Stimulated activated memory B cell treated with anti-CD40 and anti-IgM and Interleukin-4, amounts not matched to agents 10 μg/mL and 1 μg/mL and 100 μg/mL, for 72 hours (primary cell): ENCODE measurements at regions not wholly inside any gene's neighbourhood (a gene's known extent, or its start where the extent isn't known, plus 50 kb on each side); places are given as distances from the start of the nearest gene placed in this dataset.
"Not testable (repeated sequence)": the region's sequence is repeated elsewhere in the genome, so short reads cannot be mapped to it uniquely, and the experiment has no call there.

Source experiments
- ATAC-seq: fragments of 150-1000 bp; cut with Tn5 transposase; 2 replicates; pipeline ENCODE4 v1.10.0; 2021
- H3K27ac Mint-ChIP-seq: one replicate; pipeline ENCODE4 v1.8.0; 2022; ENCODE audit warnings: mild to moderate bottlenecking, mixed read lengths
- H3K27me3 Mint-ChIP-seq: one replicate; pipeline ENCODE4 v1.8.0; 2022; ENCODE audit warnings: mixed read lengths
- H3K36me3 Mint-ChIP-seq: one replicate; pipeline ENCODE4 v1.8.0; 2022; ENCODE audit warnings: mixed read lengths
- H3K4me1 Mint-ChIP-seq: one replicate; pipeline ENCODE4 v1.8.0; 2022; ENCODE audit warnings: mixed read lengths
- H3K4me3 Mint-ChIP-seq: one replicate; pipeline ENCODE4 v1.8.0; 2022; ENCODE audit warnings: mild to moderate bottlenecking, moderate library complexity, mixed read lengths
- H3K9me3 Mint-ChIP-seq: one replicate; pipeline ENCODE4 v1.8.0; 2022; ENCODE audit warnings: mixed read lengths

DNA sequence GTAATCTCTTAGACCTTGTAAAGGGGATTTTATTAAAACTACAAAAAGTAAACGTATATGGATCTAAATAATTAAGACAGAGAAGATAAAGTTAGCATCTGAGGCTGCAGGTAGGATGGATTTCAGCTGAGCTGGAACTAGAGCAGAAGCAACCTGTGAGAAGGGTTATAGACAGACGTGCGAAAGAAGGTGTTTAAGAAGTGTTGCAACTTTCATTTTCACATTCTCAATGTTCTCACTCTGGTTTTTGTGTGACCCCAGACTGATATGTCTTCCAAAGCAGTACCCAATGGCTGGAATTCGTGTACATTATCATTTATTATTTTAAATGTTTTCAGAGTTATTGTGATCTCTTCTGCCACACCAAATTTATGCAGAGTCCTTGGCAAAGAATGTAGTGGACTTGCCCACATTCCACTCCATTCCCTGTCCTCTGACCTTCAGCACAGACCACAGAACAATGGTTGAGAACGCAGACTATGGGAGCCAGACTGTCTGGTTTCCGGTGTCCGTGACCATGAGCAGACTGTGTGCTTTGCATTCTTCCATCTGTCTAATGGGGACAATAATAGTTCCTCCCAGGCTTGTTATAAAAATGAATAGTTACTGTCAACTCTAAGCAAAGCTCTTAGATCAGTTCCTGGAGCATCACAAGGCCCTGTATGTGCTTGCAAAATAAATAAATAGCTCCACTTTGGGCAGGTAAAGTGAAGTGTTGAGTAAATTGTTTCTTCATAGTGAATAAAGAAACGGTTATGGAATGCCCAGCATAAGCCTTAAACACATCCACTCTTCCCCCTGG, 140.6 kb upstream of the SAMSN1 start:
- Mint-ChIP-seq H3K9me3 (peaks cover 9% of the 10 kb centered on the region), H3K27me3 (no peaks in the 10 kb centered on the region), H3K36me3 (peaks cover 22% of the 10 kb centered on the region), H3K4me3 (peak overlapping the region; percentile 16), H3K4me1 (peaks cover 86% of the 10 kb centered on the region), H3K27ac (peak overlapping the region; percentile 98)
- ATAC-seq: peak; percentile 79

DNA sequence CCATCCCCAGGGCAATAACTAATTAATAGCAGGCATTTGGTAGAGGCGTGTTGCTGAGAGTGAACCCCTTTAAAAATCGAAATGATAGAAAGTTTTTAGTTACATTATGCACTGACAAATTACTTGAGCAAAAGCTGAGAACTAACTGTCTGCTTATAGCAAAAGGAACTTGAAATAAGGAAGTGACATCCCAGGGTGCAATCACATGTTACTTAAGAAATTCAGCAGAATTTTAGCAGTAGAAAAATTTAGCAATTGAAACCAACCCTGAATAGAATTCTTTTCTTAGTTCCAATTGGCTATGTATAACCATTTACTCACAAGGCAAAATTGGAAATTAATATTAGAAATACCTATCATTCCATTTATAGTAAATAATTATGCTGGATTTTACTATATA, 139.5 kb upstream of the SAMSN1 start:
- peak overlapping the region; percentile 17 for H3K4me3 Mint-ChIP-seq
- H3K9me3 Mint-ChIP-seq: peaks cover 6% of the 10 kb centered on the region
- no peaks in the 10 kb centered on the region for H3K27me3 Mint-ChIP-seq
- H3K27ac Mint-ChIP-seq: peak overlapping the region; percentile 98
- peaks cover 84% of the 10 kb centered on the region for H3K4me1 Mint-ChIP-seq
- ATAC-seq: peak; percentile 37
- peaks cover 22% of the 10 kb centered on the region for H3K36me3 Mint-ChIP-seq

- Mint-ChIP-seq H3K36me3 (peaks cover 19% of the 10 kb centered on the region), H3K9me3 (peaks cover 6% of the 10 kb centered on the region), H3K27me3 (no peaks in the 10 kb centered on the region), H3K4me1 (peaks cover 81% of the 10 kb centered on the region), H3K4me3 (peak overlapping the region; percentile 32), H3K27ac (peak overlapping the region; percentile 98)
- ATAC-seq: peak; percentile 46
Measured at GRCh38 chr21:14684071-14684470, 138.0 kb upstream of the SAMSN1 start.

DNA sequence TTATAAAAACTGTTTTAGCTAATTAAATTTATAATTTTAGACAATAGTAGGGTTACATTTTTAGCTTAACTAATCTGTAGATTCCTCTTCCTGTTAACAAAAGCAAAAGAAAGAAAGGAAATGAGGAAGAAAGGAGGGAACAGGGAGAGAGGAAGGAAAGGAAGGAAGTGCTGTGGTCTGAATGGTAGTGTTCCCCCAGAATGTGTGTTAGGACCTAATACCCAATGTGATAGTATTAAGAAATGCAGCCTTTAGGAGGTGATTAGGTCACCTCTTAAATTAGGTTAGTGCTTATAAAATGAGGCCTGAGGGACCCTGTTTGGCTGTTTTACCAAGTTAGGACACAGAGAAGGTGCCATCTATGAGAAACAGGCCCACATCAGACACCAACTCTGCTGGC, 136.9 kb upstream of the SAMSN1 start:
- H3K9me3 Mint-ChIP-seq: peaks cover 10% of the 10 kb centered on the region
- peak overlapping the region; percentile 98 for H3K27ac Mint-ChIP-seq
- peaks cover 77% of the 10 kb centered on the region for H3K4me1 Mint-ChIP-seq
- H3K36me3 Mint-ChIP-seq: peaks cover 20% of the 10 kb centered on the region
- ATAC-seq: no peak
- H3K27me3 Mint-ChIP-seq: no peaks in the 10 kb centered on the region
- peak overlapping the region; percentile 44 for H3K4me3 Mint-ChIP-seq

GRCh38 chr21:14678973-14679574, 133.0 kb upstream of the SAMSN1 start:
- H3K27me3 Mint-ChIP-seq: no peaks in the 10 kb centered on the region
- H3K9me3 Mint-ChIP-seq: peaks cover 14% of the 10 kb centered on the region
- H3K27ac Mint-ChIP-seq: peak overlapping the region; percentile 96
- no peak for ATAC-seq
- H3K36me3 Mint-ChIP-seq: peaks cover 27% of the 10 kb centered on the region
- no peak overlapping the region for H3K4me3 Mint-ChIP-seq
- H3K4me1 Mint-ChIP-seq: peaks cover 66% of the 10 kb centered on the region

DNA sequence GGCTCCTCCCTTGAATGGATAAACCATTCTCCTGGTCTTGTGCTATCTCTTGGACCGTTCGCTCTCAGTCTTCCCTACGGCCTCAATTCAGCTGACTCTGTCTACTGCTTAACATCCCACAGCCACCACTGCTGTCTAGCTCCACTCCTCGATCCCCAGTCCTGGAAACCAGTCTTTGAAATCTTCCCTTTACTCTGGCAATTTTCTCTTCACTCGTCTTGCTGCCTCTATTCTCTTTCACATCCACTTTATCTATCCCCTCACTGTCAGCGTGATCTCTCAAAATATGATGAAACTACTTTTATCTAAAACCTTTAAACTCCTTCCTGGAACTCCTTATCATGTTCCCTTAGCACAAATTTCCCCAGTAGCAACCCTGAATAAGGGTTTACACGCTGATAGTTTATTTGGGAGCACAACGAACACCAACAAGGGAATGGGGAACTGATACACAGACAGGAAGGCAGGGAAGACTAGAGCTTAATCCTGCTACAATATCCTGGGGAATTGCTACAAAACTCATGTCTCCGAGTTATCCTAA, 131.6 kb upstream of the SAMSN1 start:
- no peak for ATAC-seq
- peaks cover 63% of the 10 kb centered on the region for H3K4me1 Mint-ChIP-seq
- H3K9me3 Mint-ChIP-seq: peaks cover 14% of the 10 kb centered on the region
- H3K27me3 Mint-ChIP-seq: no peaks in the 10 kb centered on the region
- H3K27ac Mint-ChIP-seq: peak overlapping the region; percentile 96
- peaks cover 27% of the 10 kb centered on the region for H3K36me3 Mint-ChIP-seq
- H3K4me3 Mint-ChIP-seq: no peak overlapping the region

GRCh38 chr21:14677013-14677412, 130.9 kb upstream of the SAMSN1 start:
- peaks cover 61% of the 10 kb centered on the region for H3K4me1 Mint-ChIP-seq
- peaks cover 14% of the 10 kb centered on the region for H3K9me3 Mint-ChIP-seq
- H3K27me3 Mint-ChIP-seq: no peaks in the 10 kb centered on the region
- peaks cover 22% of the 10 kb centered on the region for H3K36me3 Mint-ChIP-seq
- peak overlapping the region; percentile 96 for H3K27ac Mint-ChIP-seq
- H3K4me3 Mint-ChIP-seq: no peak overlapping the region
- ATAC-seq: no peak

GRCh38 chr21:14675774-14676530, 129.8 kb upstream of the SAMSN1 start:
- peak overlapping the region; percentile 59 for H3K4me3 Mint-ChIP-seq
- H3K9me3 Mint-ChIP-seq: peaks cover 14% of the 10 kb centered on the region
- peak; percentile 84 for ATAC-seq
- H3K36me3 Mint-ChIP-seq: peaks cover 21% of the 10 kb centered on the region
- H3K4me1 Mint-ChIP-seq: peaks cover 55% of the 10 kb centered on the region
- no peaks in the 10 kb centered on the region for H3K27me3 Mint-ChIP-seq
- peak overlapping the region; percentile 96 for H3K27ac Mint-ChIP-seq

GRCh38 chr21:14673649-14674048, 127.5 kb upstream of the SAMSN1 start:
- Mint-ChIP-seq H3K27me3 (no peaks in the 10 kb centered on the region), H3K27ac (peak overlapping the region; percentile 4), H3K9me3 (peaks cover 12% of the 10 kb centered on the region), H3K4me1 (peaks cover 45% of the 10 kb centered on the region), H3K4me3 (no peak overlapping the region), H3K36me3 (peaks cover 17% of the 10 kb centered on the region)
- ATAC-seq: no peak

DNA sequence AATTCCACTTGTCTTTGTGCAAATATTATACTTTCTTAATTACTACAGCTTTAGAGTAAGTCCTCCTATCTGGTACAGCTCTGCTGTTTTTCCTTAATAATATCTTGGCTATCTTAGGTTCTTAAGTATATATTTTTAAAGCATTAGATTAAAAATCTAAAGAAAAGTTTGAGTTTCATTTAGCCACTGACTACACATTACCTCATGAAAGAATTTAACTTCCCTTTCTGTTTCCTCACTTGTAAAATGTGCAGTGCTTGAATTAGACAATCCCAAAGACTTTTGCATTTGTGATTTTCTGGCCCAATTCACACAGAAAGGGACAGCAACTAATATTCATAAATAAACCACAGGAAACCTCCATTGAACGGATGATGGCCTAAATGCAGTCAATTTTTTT, 126.4 kb upstream of the SAMSN1 start:
- Mint-ChIP-seq H3K36me3 (peaks cover 7% of the 10 kb centered on the region), H3K27ac (peak overlapping the region; percentile 4), H3K27me3 (no peaks in the 10 kb centered on the region), H3K9me3 (peaks cover 4% of the 10 kb centered on the region), H3K4me1 (peaks cover 34% of the 10 kb centered on the region), H3K4me3 (no peak overlapping the region)
- no peak for ATAC-seq

DNA sequence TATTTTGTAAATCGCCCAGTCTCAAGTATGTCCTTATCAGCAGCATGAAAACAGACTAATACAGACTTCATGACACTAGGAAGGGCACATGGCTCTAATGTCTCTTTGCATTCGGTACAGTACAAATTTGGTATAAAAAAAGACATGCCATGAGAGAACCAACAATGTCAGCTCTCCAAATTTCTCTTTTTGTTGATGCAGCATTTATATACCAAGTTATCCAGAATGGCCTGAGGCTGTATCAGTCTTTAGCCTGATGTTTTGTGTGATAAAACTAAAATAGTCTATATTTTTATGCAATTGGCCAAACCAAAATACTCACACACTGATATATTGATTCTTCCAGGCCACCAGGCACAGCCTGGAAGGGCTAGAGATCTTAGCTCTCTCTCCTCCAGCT, 124.3 kb upstream of the SAMSN1 start:
- peaks cover 6% of the 10 kb centered on the region for H3K36me3 Mint-ChIP-seq
- no peak overlapping the region for H3K4me3 Mint-ChIP-seq
- H3K4me1 Mint-ChIP-seq: peaks cover 14% of the 10 kb centered on the region
- peaks cover 4% of the 10 kb centered on the region for H3K9me3 Mint-ChIP-seq
- peak overlapping the region; percentile 53 for H3K27ac Mint-ChIP-seq
- no peak for ATAC-seq
- no peaks in the 10 kb centered on the region for H3K27me3 Mint-ChIP-seq

- ATAC-seq: not testable (repeated sequence)
Measured at GRCh38 chr21:14669092-14669491, 123.0 kb upstream of the SAMSN1 start.

DNA sequence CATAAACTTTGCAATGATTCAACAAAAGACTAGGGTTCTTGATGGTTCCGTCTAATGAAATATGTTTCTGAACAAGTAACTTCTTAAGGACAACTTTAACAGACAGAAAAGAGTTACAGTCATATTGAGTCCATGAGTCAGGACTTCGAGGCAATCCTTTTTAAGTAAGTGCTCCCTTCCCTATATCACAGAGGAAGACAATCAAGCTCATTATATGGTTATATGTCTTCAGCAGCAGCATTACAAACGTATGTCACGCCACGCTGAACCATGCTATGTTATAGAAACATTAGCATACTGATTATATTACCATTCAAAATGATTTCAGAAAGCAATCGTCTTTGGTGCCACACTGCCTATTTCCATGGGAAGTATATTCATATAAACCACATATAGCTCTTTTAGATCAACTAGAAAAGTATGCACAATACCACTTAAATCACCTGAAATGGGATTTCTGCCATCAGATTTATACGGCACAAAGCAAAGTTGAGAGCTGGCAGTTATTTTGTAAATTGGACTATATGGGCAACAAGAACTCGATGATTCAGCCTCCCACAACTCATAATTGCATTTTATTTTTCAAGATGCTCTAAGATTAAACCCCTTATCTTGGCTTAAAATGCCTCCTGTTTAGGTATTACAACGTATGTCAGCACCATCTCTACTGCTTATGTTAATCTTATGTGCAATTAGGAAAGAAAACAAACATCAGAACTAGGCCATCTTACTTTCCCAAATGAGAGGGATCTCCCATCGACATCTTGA, 111.3 kb upstream of the SAMSN1 start:
- H3K27me3 Mint-ChIP-seq: no peaks in the 10 kb centered on the region
- no peaks in the 10 kb centered on the region for H3K36me3 Mint-ChIP-seq
- no peak overlapping the region for H3K27ac Mint-ChIP-seq
- peaks cover 13% of the 10 kb centered on the region for H3K4me1 Mint-ChIP-seq
- no peak for ATAC-seq
- H3K4me3 Mint-ChIP-seq: no peak overlapping the region
- no peaks in the 10 kb centered on the region for H3K9me3 Mint-ChIP-seq

More at GRCh38 chr21:14669092-14669491, 123.0 kb upstream of the SAMSN1 start:
- H3K9me3 Mint-ChIP-seq, H3K27ac Mint-ChIP-seq, H3K27me3 Mint-ChIP-seq, H3K4me3 Mint-ChIP-seq: not testable (repeated sequence)
- peaks cover 13% of the 10 kb centered on the region for H3K36me3 Mint-ChIP-seq
- H3K4me1 Mint-ChIP-seq: peaks cover 14% of the 10 kb centered on the region

GRCh38 chr21:14646893-14647292, 100.8 kb upstream of the SAMSN1 start:
- no peak overlapping the region for H3K27ac Mint-ChIP-seq
- peaks cover 18% of the 10 kb centered on the region for H3K9me3 Mint-ChIP-seq
- peaks cover 18% of the 10 kb centered on the region for H3K36me3 Mint-ChIP-seq
- no peaks in the 10 kb centered on the region for H3K27me3 Mint-ChIP-seq
- H3K4me3 Mint-ChIP-seq: no peak overlapping the region
- no peaks in the 10 kb centered on the region for H3K4me1 Mint-ChIP-seq
- ATAC-seq: no peak
